SU-DHL-6 (cell line): ENCODE measurements at regions not wholly inside any gene's neighbourhood (a gene's known extent, or its start where the extent isn't known, plus 50 kb on each side); places are given as distances from the start of the nearest gene placed in this dataset.

Experiments
- H2AFZ ChIP-seq: fragments of 200-600 bp; sonication (generic); 2 replicates; pipeline ENCODE4 v1.6.1; 2014; ENCODE audit warnings: low read depth, mild to moderate bottlenecking, moderate library complexity, mixed read lengths, antibody characterized with exemption, low read length; ENCODE audit not compliant: severe bottlenecking
- H3F3A ChIP-seq: fragments of 200-600 bp; shearing (Covaris generic); 2 replicates; pipeline ENCODE4 v1.6.0; 2016; ENCODE audit warnings: antibody characterized with exemption, mild to moderate bottlenecking; ENCODE audit not compliant: insufficient read depth
- H3K27ac ChIP-seq: fragments of 200-600 bp; sonication (generic); 2 replicates; pipeline ENCODE4 v1.5.1; 2016; ENCODE audit warnings: low read depth, mild to moderate bottlenecking, low read length, moderate library complexity, mixed read lengths
- H3K27me3 ChIP-seq: fragments of 200-600 bp; sonication (generic), shearing (Covaris generic); 2 replicates; pipeline ENCODE4 v1.6.0; 2014; ENCODE audit warnings: mild to moderate bottlenecking, low read length
- H3K36me3 ChIP-seq: fragments of 200-600 bp; sonication (generic); 2 replicates; pipeline ENCODE4 v1.6.1; 2014; ENCODE audit warnings: mild to moderate bottlenecking, low read length, mixed read lengths
- H3K4me2 ChIP-seq: fragments of 300-600, 200-600 bp; shearing (Covaris generic), sonication (generic); 2 replicates; pipeline ENCODE4 v1.6.0; 2014; ENCODE audit warnings: low read length, low read depth, mild to moderate bottlenecking; ENCODE audit not compliant: poor library complexity, severe bottlenecking
- H3K4me3 ChIP-seq: fragments of 200-600 bp; sonication (generic); 2 replicates; pipeline ENCODE4 v1.5.1; 2014; ENCODE audit warnings: antibody characterized with exemption, low read length, mild to moderate bottlenecking, mixed read lengths; ENCODE audit not compliant: insufficient read depth, poor library complexity, severe bottlenecking
- H3K79me2 ChIP-seq: fragments of 200-600 bp; sonication (generic); 2 replicates; pipeline ENCODE4 v1.6.1; 2014; ENCODE audit warnings: mild to moderate bottlenecking, low read length, moderate library complexity; ENCODE audit not compliant: insufficient read depth
- H3K9ac ChIP-seq: fragments of 200-600 bp; sonication (generic); 2 replicates; pipeline ENCODE4 v1.7.0; 2014; ENCODE audit warnings: mild to moderate bottlenecking, low read length
- H3K9me2 ChIP-seq: fragments of 200-600 bp; sonication (generic); replicated peaks from 2 replicates; pipeline ENCODE4 v1.6.1; 2014; ENCODE audit warnings: low read length; ENCODE audit not compliant: insufficient read depth
- H3K9me3 ChIP-seq: fragments of 200-600 bp; sonication (generic); 2 replicates; pipeline ENCODE4 v1.6.1; 2014; ENCODE audit warnings: low read length, mixed read lengths; ENCODE audit not compliant: insufficient read depth
- H4K20me1 ChIP-seq: fragments of 200-600 bp; sonication (generic); 2 replicates; pipeline ENCODE4 v1.6.1; 2014; ENCODE audit warnings: low read depth, mild to moderate bottlenecking, antibody characterized with exemption, low read length, moderate library complexity, mixed read lengths
- EZH2phosphoT487 ChIP-seq: fragments of 200-600 bp; sonication (generic), shearing (Covaris generic); conservative IDR thresholded peaks from 2 replicates; pipeline ENCODE4 v1.6.1; 2018; ENCODE audit warnings: mild to moderate bottlenecking, antibody characterized with exemption, low read length, moderate library complexity, mixed read lengths
- TF ChIP-seq, protein P1 (sequence below): fragments of 200-600 bp; sonication (generic); IDR thresholded peaks from one replicate; pipeline ENCODE4 v1.5.1; 2017; ENCODE audit warnings: antibody characterized with exemption, mild to moderate bottlenecking, low read length, moderate library complexity; ENCODE audit not compliant: insufficient read depth, poor library complexity, severe bottlenecking

DNA sequence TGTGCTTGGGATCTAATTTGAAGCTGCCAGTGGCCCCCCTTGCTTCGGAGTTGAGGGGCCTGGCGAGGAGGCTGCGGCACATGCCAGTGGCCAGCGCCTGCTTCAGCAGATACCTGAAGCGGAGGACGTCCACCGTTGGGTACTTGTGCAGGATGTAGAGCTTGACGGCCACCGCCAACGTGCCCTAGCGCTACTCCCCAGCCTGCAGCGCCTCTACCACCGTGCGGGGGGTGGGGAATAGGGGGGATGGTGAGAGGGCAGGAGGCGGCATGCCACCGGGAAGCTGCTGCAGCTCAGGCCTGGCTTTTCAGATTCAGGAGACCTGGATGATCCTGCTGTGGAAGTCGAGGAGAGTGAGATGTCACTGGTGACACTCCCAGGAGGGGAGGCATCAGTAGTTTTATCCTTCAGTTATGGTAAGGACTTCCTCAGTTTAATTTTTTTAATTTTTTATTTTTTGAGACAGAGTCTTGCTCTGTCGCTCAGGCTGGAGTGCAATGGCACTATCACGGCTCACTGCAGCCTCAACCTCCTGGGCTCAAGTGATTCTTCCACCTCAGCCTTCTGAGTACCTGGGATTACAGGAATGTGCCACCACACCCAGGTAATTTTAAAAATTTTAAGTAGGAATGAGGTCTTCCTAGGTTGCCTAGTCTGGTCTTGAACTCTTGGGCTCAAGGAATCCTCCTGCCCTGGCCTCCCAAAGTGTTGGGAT lies 150.6 kb upstream of the FRMD4B start:
- no peak overlapping the region for H3K9ac ChIP-seq
- no peaks in the 10 kb centered on the region for H3K27me3 ChIP-seq
- no peak for TF ChIP-seq EZH2phosphoT487
- TF ChIP-seq, protein P1, sequence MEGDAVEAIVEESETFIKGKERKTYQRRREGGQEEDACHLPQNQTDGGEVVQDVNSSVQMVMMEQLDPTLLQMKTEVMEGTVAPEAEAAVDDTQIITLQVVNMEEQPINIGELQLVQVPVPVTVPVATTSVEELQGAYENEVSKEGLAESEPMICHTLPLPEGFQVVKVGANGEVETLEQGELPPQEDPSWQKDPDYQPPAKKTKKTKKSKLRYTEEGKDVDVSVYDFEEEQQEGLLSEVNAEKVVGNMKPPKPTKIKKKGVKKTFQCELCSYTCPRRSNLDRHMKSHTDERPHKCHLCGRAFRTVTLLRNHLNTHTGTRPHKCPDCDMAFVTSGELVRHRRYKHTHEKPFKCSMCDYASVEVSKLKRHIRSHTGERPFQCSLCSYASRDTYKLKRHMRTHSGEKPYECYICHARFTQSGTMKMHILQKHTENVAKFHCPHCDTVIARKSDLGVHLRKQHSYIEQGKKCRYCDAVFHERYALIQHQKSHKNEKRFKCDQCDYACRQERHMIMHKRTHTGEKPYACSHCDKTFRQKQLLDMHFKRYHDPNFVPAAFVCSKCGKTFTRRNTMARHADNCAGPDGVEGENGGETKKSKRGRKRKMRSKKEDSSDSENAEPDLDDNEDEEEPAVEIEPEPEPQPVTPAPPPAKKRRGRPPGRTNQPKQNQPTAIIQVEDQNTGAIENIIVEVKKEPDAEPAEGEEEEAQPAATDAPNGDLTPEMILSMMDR, result no peak
- H3K27ac ChIP-seq, result no peak overlapping the region
- no peak overlapping the region for H2AFZ ChIP-seq
- H3K9me3 ChIP-seq, result no peaks in the 10 kb centered on the region
- no peak overlapping the region for H3K4me3 ChIP-seq
- no peaks in the 10 kb centered on the region for H4K20me1 ChIP-seq
- no peaks in the 10 kb centered on the region for H3F3A ChIP-seq
- no peaks in the 10 kb centered on the region for H3K9me2 ChIP-seq
- H3K36me3 ChIP-seq, result no peaks in the 10 kb centered on the region
- H3K79me2 ChIP-seq, result no peaks in the 10 kb centered on the region
- no peak overlapping the region for H3K4me2 ChIP-seq

DNA sequence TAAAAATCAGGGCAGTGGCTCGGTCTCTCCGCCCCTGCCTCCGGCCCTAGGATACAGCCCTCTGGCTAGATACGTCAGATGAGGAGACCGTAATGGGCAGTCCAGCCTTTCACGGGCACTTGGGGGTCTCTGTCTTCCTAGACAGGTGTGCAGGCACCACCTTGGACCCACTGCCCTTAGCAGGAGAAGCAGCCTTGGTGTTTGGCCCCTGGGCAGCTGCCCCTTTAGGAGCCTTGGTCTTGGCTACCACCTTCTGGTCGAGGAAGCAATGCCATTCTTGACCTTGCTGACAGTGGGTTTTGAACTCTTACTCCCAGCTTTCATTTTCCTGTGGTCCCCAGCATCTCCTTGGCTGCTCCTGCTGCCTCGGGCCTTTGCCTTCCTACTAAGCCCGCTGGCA lies 149.7 kb upstream of the FRMD4B start:
- H3K9me2 ChIP-seq, result no peaks in the 10 kb centered on the region

DNA sequence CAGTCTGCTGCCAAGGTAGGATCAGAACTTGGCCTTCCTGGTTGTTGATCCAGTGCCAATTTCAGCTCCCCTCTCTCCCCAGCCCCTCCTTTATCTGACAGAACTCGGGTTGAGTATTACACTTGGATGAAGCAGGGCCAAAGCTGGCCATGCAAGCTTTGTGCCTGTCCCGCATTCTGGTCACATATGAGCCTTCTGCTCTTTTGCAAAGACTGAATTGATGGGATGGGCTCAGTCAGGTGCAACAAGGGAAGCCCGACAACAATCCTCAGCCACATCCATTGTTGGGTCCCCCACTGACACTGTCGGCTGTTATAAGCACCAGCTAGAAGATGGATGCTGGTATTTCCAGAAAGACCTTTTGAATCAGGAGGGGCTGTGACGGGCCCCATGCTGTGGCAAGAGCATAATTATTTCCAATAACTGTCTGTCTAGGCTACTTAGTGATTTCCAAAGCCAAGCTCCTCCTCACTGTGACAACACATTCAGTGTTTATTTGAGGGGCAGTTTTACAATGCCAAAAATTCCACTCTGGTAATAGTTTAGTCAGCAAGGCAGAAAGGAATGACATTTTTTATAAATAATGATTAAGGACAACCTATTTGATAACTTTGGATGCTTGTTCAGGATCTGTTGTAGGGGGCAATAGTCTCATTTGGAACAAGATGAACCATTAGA lies 146.8 kb upstream of the FRMD4B start:
- H3K27ac ChIP-seq, result no peak overlapping the region
- H3K9me2 ChIP-seq, result no peaks in the 10 kb centered on the region
- H3K4me2 ChIP-seq, result no peak overlapping the region

More for the DNA sequence above, 149.7 kb upstream of the FRMD4B start:
- no peak overlapping the region for H3K27ac ChIP-seq
- TF ChIP-seq, protein P1, result no peak
- no peak for TF ChIP-seq EZH2phosphoT487
- no peaks in the 10 kb centered on the region for H4K20me1 ChIP-seq
- no peaks in the 10 kb centered on the region for H3K79me2 ChIP-seq
- H3K9me3 ChIP-seq, result no peaks in the 10 kb centered on the region
- no peaks in the 10 kb centered on the region for H3K27me3 ChIP-seq
- no peaks in the 10 kb centered on the region for H3K36me3 ChIP-seq
- H3K9ac ChIP-seq, result no peak overlapping the region
- no peaks in the 10 kb centered on the region for H3F3A ChIP-seq
- H3K4me2 ChIP-seq, result no peak overlapping the region
- no peak overlapping the region for H2AFZ ChIP-seq
- H3K4me3 ChIP-seq, result no peak overlapping the region

More for the DNA sequence above, 146.8 kb upstream of the FRMD4B start:
- no peaks in the 10 kb centered on the region for H4K20me1 ChIP-seq
- no peaks in the 10 kb centered on the region for H3K9me3 ChIP-seq
- TF ChIP-seq EZH2phosphoT487, result no peak
- TF ChIP-seq, protein P1, result no peak
- H3K9ac ChIP-seq, result no peak overlapping the region
- H3K36me3 ChIP-seq, result no peaks in the 10 kb centered on the region
- no peak overlapping the region for H3K4me3 ChIP-seq
- H3F3A ChIP-seq, result no peaks in the 10 kb centered on the region
- H2AFZ ChIP-seq, result no peak overlapping the region
- no peaks in the 10 kb centered on the region for H3K79me2 ChIP-seq
- no peaks in the 10 kb centered on the region for H3K27me3 ChIP-seq
